IMR-90 (cell line): ENCODE measurements at regions not wholly inside any gene's neighbourhood (a gene's known extent, or its start where the extent isn't known, plus 50 kb on each side); places are given as distances from the start of the nearest gene placed in this dataset.

Experiments used
- ATAC-seq: fragments of 200-7000 bp; cut with Tn5 transposase; 2 replicates; pipeline ENCODE4 v1.9.1; 2020; ENCODE audit warnings: low read depth, mild to moderate bottlenecking, moderate library complexity
- BruUV-seq: library from RNA; stranded (reverse); fragments of 400-500 nt; replicated peaks from 2 replicates; lab custom pipeline; 2021; lab: Mats Ljungman, UMichigan
- CTCF ChIA-PET: fragments of 300-600 bp; formaldehyde crosslinking; extraction: SDS; loops from one replicate; lab custom pipeline; 2021; ENCODE audit warnings: antibody characterized with exemption; lab: Yijun Ruan, JAX
- POLR2A ChIA-PET: fragments of 300-600 bp; sonication (Branson Sonifier 250); formaldehyde crosslinking; loops from one replicate; lab custom pipeline; 2022; ENCODE audit warnings: antibody characterized with exemption; ENCODE audit not compliant: unreplicated experiment; lab: Charles Lee
- DNase-seq: peaks from one replicate; pipeline ENCODE4 v3.0.0; 2013
- H2AFZ ChIP-seq: replicated peaks from 2 replicates; pipeline ENCODE3; 2013; ENCODE audit warnings: low read length, mild to moderate bottlenecking; ENCODE audit not compliant: poor library complexity
- H2AK5ac ChIP-seq: 2 replicates; pipeline ENCODE4 v1.6.1; 2013; ENCODE audit warnings: low read depth, low read length, inconsistent platforms
- H2AK9ac ChIP-seq: replicated peaks from 2 replicates; pipeline ENCODE3; 2013; ENCODE audit warnings: mild to moderate bottlenecking, low read depth, low read length, moderate library complexity; ENCODE audit not compliant: poor library complexity
- H2BK120ac ChIP-seq: 2 replicates; pipeline ENCODE4 v1.6.1; 2013; ENCODE audit warnings: low read depth, low read length, inconsistent platforms
- H2BK15ac ChIP-seq: 3 replicates; pipeline ENCODE4 v1.6.1; 2013; ENCODE audit warnings: low read depth, low read length, inconsistent platforms
- H2BK20ac ChIP-seq: 2 replicates; pipeline ENCODE4 v1.6.1; 2013; ENCODE audit warnings: low read depth, mild to moderate bottlenecking, inconsistent platforms, low read length, moderate library complexity
- H2BK5ac ChIP-seq: 2 replicates; pipeline ENCODE4 v1.6.1; 2013; ENCODE audit warnings: mild to moderate bottlenecking, low read depth, low read length, inconsistent platforms; ENCODE audit not compliant: poor library complexity, severe bottlenecking
- H3K14ac ChIP-seq: replicated peaks from 2 replicates; pipeline ENCODE4 v1.6.1; 2013; ENCODE audit warnings: low read depth, low read length, inconsistent platforms
- H3K18ac ChIP-seq: 2 replicates; pipeline ENCODE4 v1.6.1; 2013; ENCODE audit warnings: low read depth, low read length, control low read depth
- H3K23ac ChIP-seq: 2 replicates; pipeline ENCODE4 v1.6.1; 2013; ENCODE audit warnings: low read depth, low read length, inconsistent platforms
- H3K27ac ChIP-seq: 2 replicates; pipeline ENCODE4 v1.5.1; 2013; ENCODE audit warnings: mild to moderate bottlenecking, control low read depth, low read length; ENCODE audit not compliant: insufficient read depth
- H3K27me3 ChIP-seq: 2 replicates; pipeline ENCODE4 v1.6.1; 2013; ENCODE audit warnings: low read length; ENCODE audit not compliant: control insufficient read depth, insufficient read depth
- H3K36me3 ChIP-seq: 2 replicates; pipeline ENCODE4 v1.6.1; 2013; ENCODE audit warnings: low read length, mixed read lengths; ENCODE audit not compliant: control insufficient read depth, insufficient read depth
- H3K4ac ChIP-seq: 2 replicates; pipeline ENCODE4 v1.6.1; 2013; ENCODE audit warnings: low read depth, low read length, inconsistent platforms
- H3K4me1 ChIP-seq: 2 replicates; pipeline ENCODE4 v1.6.1; 2013; ENCODE audit warnings: low read length, mixed read lengths; ENCODE audit not compliant: control insufficient read depth, insufficient read depth
- H3K4me2 ChIP-seq: 2 replicates; pipeline ENCODE4 v1.6.1; 2013; ENCODE audit warnings: low read depth, mild to moderate bottlenecking, control low read depth, low read length, moderate library complexity
- H3K4me3 ChIP-seq: 2 replicates; pipeline ENCODE4 v1.5.1; 2013; ENCODE audit warnings: low read depth, mild to moderate bottlenecking, control low read depth, low read length, moderate library complexity; ENCODE audit not compliant: insufficient read depth
- H3K56ac ChIP-seq: 2 replicates; pipeline ENCODE4 v1.6.1; 2013; ENCODE audit warnings: low read length, inconsistent platforms; ENCODE audit not compliant: insufficient read depth; ENCODE audit errors: extremely low read depth
- H3K79me1 ChIP-seq, 2 experiments: 2 replicates each; pipeline ENCODE4 v1.6.1; 2013; ENCODE audit warnings: low read length in 2 of 2, inconsistent platforms in 1 of 2, low read depth in 1 of 2
- H3K9ac ChIP-seq: 2 replicates; pipeline ENCODE4 v1.6.1; 2013; ENCODE audit warnings: low read depth, low read length, control low read depth
- H3K9me1 ChIP-seq: 2 replicates; pipeline ENCODE4 v1.6.1; 2013; ENCODE audit warnings: low read length, inconsistent platforms; ENCODE audit not compliant: insufficient read depth
- H3K9me3 ChIP-seq: 2 replicates; pipeline ENCODE4 v1.6.1; 2013; ENCODE audit warnings: low read length; ENCODE audit not compliant: control insufficient read depth, insufficient read depth
- H4K20me1 ChIP-seq: 2 replicates; pipeline ENCODE4 v1.6.1; 2013; ENCODE audit warnings: low read length, inconsistent platforms; ENCODE audit not compliant: insufficient read depth
- H4K5ac ChIP-seq: 2 replicates; pipeline ENCODE4 v1.6.1; 2013; ENCODE audit warnings: mild to moderate bottlenecking, low read depth, low read length, control low read depth
- H4K8ac ChIP-seq, 2 experiments: 2 replicates each; pipeline ENCODE4 v1.6.1; 2013; ENCODE audit warnings: low read depth in 2 of 2, low read length in 2 of 2, control low read depth in 1 of 2, inconsistent platforms in 1 of 2
- H4K91ac ChIP-seq: 2 replicates; pipeline ENCODE4 v1.6.1; 2013; ENCODE audit warnings: low read depth, low read length, inconsistent platforms; ENCODE audit not compliant: insufficient read depth
- BHLHE40 ChIP-seq: fragments of 150-350 bp; IDR thresholded peaks from 2 replicates; pipeline ENCODE4 v1.6.1; 2016; ENCODE audit warnings: mild to moderate bottlenecking, low read depth, low read length
- CEBPB ChIP-seq: IDR thresholded peaks from 2 replicates; pipeline ENCODE4 v1.6.1; 2012; ENCODE audit warnings: low read depth, low read length, improper control_type of control experiment
- CHD1 ChIP-seq: IDR thresholded peaks from 2 replicates; pipeline ENCODE4 v1.6.1; 2012; ENCODE audit warnings: low read depth, low read length, improper control_type of control experiment
- CTCF ChIP-seq: conservative IDR thresholded peaks from 2 replicates; pipeline ENCODE4 v1.5.1; 2012; ENCODE audit warnings: mild to moderate bottlenecking, low read depth, low read length, improper control_type of control experiment
- FOS ChIP-seq: fragments of 150-350 bp; IDR thresholded peaks from 2 replicates; pipeline ENCODE4 v1.6.1; 2016; ENCODE audit warnings: low read depth, low read length
- MAFK ChIP-seq: IDR thresholded peaks from 2 replicates; pipeline ENCODE4 v1.6.1; 2012; ENCODE audit warnings: low read depth, low read length, improper control_type of control experiment
- MAZ ChIP-seq: IDR thresholded peaks from 2 replicates; pipeline ENCODE4 v1.6.1; 2012; ENCODE audit warnings: low read depth, mild to moderate bottlenecking, low read length, improper control_type of control experiment, moderate library complexity, borderline replicate concordance
- MXI1 ChIP-seq: IDR thresholded peaks from 2 replicates; pipeline ENCODE4 v1.6.1; 2012; ENCODE audit warnings: low read depth, mild to moderate bottlenecking, low read length, moderate library complexity, borderline replicate concordance
- NFE2L2 ChIP-seq: fragments of 150-350 bp; IDR thresholded peaks from 2 replicates; pipeline ENCODE4 v1.6.1; 2016; ENCODE audit warnings: low read depth, mild to moderate bottlenecking, low read length
- POLR2A ChIP-seq: IDR thresholded peaks from 2 replicates; pipeline ENCODE4 v1.6.1; 2012; ENCODE audit warnings: mild to moderate bottlenecking, low read depth, low read length
- RAD21 ChIP-seq: IDR thresholded peaks from 2 replicates; pipeline ENCODE4 v1.6.1; 2012; ENCODE audit warnings: low read length, improper control_type of control experiment
- RCOR1 ChIP-seq: IDR thresholded peaks from 2 replicates; pipeline ENCODE4 v1.6.1; 2012; ENCODE audit warnings: mild to moderate bottlenecking, low read length, improper control_type of control experiment; ENCODE audit not compliant: insufficient replicate concordance
- SMC3 ChIP-seq: fragments of 150-350 bp; IDR thresholded peaks from 2 replicates; pipeline ENCODE4 v1.6.1; 2016; ENCODE audit warnings: low read depth, mild to moderate bottlenecking, antibody characterized with exemption, low read length, moderate library complexity
- USF2 ChIP-seq: fragments of 150-350 bp; IDR thresholded peaks from 2 replicates; pipeline ENCODE4 v1.6.1; 2017; ENCODE audit warnings: mild to moderate bottlenecking, antibody characterized with exemption, low read length, low read depth
- WGBS, 2 experiments: methylation state at CpG; one replicate each; pipeline versions ENCODE4 v1.1.5 to v1.1.7; 2013; ENCODE audit warnings: missing lambda C conversion rate in 2 of 2; ENCODE audit not compliant: insufficient read length in 1 of 2; ENCODE audit errors: extremely low coverage in 2 of 2; 5-methylcytosine and 5-hydroxymethylcytosine counted together
- dilution Hi-C: fragments of 300-500 bp; cut with HindIII; formaldehyde crosslinking; loops from one replicate; pipeline ENCODE4 v1.14.3; 2018; ENCODE audit warnings: low sequenced_read_pairs; ENCODE audit not compliant: unreplicated experiment
- in situ Hi-C: fragments of 300-500 bp; cut with MboI; formaldehyde crosslinking; loops from 3 replicates; pipeline ENCODE4 v1.14.3; 2019; ENCODE audit warnings: low sequenced_read_pairs, inconsistent platforms, mixed read lengths
- intact Hi-C: fragments of 100-400 bp; cut with micrococcal nuclease; formaldehyde crosslinking; loops from 2 replicates; pipeline ENCODE4 v1.10.0; 2022
- TF ChIP-seq, protein P1 (sequence below): fragments of 150-350 bp; IDR thresholded peaks from 2 replicates; pipeline ENCODE4 v1.6.1; 2016; ENCODE audit warnings: low read depth, mild to moderate bottlenecking, low read length, moderate library complexity, borderline replicate concordance

DNA sequence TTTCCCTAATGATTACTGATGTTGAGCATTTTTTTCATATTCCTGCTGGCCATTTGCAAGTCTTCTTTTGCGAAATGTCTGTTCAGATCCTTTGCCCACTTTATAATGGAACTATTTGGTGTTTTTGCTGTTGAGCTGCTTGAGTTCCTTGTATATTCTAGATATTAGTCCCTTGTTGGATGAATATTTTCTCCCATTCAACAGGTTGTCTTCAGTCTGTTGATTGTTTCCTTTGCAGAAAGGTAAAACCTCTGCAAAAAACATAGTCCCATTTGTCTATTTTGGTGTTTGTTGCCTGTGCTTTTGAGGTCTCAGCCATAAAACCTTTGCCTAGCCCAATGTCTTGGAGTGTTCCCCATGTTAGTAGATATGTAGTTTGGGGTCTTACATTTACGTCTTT, 78.0 kb upstream of the GUCA2B start:
- H3K79me1 ChIP-seq, result no peaks in the 10 kb centered on the region
- no TSS peak for BruUV-seq
- H3K27ac ChIP-seq, result no peak overlapping the region
- POLR2A ChIA-PET, result no interaction called here
- CTCF ChIA-PET, result no interaction called here
- ATAC-seq (no peak), DNase-seq (no peak)
- no peak overlapping the region for H4K8ac ChIP-seq
- no peak overlapping the region for H2BK20ac ChIP-seq
- H3K36me3 ChIP-seq, result no peaks in the 10 kb centered on the region
- H3K4me3 ChIP-seq, result no peak overlapping the region
- no peaks in the 10 kb centered on the region for H3K9me1 ChIP-seq
- H2BK5ac ChIP-seq, result no peak overlapping the region
- no peak for TF ChIP-seq RAD21
- TF ChIP-seq CEBPB, result no peak
- TF ChIP-seq SMC3, result no peak
- TF ChIP-seq MXI1, result no peak
- TF ChIP-seq, protein P1, sequence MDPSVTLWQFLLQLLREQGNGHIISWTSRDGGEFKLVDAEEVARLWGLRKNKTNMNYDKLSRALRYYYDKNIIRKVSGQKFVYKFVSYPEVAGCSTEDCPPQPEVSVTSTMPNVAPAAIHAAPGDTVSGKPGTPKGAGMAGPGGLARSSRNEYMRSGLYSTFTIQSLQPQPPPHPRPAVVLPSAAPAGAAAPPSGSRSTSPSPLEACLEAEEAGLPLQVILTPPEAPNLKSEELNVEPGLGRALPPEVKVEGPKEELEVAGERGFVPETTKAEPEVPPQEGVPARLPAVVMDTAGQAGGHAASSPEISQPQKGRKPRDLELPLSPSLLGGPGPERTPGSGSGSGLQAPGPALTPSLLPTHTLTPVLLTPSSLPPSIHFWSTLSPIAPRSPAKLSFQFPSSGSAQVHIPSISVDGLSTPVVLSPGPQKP, result no peak
- TF ChIP-seq MAZ, result no peak
- TF ChIP-seq NFE2L2, result no peak
- no peak for TF ChIP-seq CHD1
- TF ChIP-seq CTCF, result no peak
- no peak for TF ChIP-seq USF2
- no peak for TF ChIP-seq RCOR1
- TF ChIP-seq BHLHE40, result no peak
- TF ChIP-seq POLR2A, result no peak
- no peak for TF ChIP-seq MAFK
- TF ChIP-seq FOS, result no peak
- no peak overlapping the region for H3K4ac ChIP-seq
- no peak overlapping the region for H3K9ac ChIP-seq
- no peak overlapping the region for H4K5ac ChIP-seq
- no peak overlapping the region for H2AFZ ChIP-seq
- in situ Hi-C loops, result no loop called here
- no peak overlapping the region for H3K23ac ChIP-seq
- H3K27me3 ChIP-seq, result no peaks in the 10 kb centered on the region; the same call in 1 of the 2 replicates
- H3K4me2 ChIP-seq, result no peak overlapping the region
- dilution Hi-C loops, result no loop called here
- intact Hi-C loops, result no loop called here
- H2BK15ac ChIP-seq, result no peak overlapping the region
- H3K4me1 ChIP-seq, result no peaks in the 10 kb centered on the region
- H3K18ac ChIP-seq, result no peak overlapping the region
- H3K56ac ChIP-seq, result no peak overlapping the region
- WGBS, 2 experiments, result no CpG with 5 or more reads among the region's 2 CpGs
- H4K20me1 ChIP-seq, result no peaks in the 10 kb centered on the region
- no peak overlapping the region for H4K91ac ChIP-seq
- no peaks in the 10 kb centered on the region for H3K9me3 ChIP-seq
- no peak overlapping the region for H2BK120ac ChIP-seq
- no peak overlapping the region for H2AK5ac ChIP-seq
- H3K14ac ChIP-seq, result no peak overlapping the region
- H2AK9ac ChIP-seq, result no peak overlapping the region
